ENCODE measurements at regions not wholly inside any gene's neighbourhood (a gene's known extent, or its start where the extent isn't known, plus 50 kb on each side); places are given as distances from the start of the nearest gene placed in this dataset.

GRCh38 chr2:239905884-239906654 is 119.1 kb downstream of the NDUFA10 start:
- H3K4me1 ChIP-seq (ENCODE audit: control insufficient read depth, insufficient read depth, low read length) = no peaks in the 10 kb centered on the region
- no peak for TF ChIP-seq ZNF121 (tag by site-specific recombination; IDR thresholded peaks at IDR 0.05)
- no peak for TF ChIP-seq ZFP37 (tag by site-specific recombination; IDR thresholded peaks at IDR 0.05)
- no peak for TF ChIP-seq ZNF354C (tag by site-specific recombination; IDR thresholded peaks at IDR 0.05; ENCODE audit: borderline replicate concordance, low read depth)
- no peak for TF ChIP-seq ZNF704 (tag by site-specific recombination; IDR thresholded peaks at IDR 0.05)
- no peak for TF ChIP-seq ZNF404 (tag by site-specific recombination; IDR thresholded peaks at IDR 0.05)
- no peak for TF ChIP-seq ZNF449 (tag by site-specific recombination; IDR thresholded peaks at IDR 0.05)
- no peak for TF ChIP-seq ZNF664 (tag by site-specific recombination; IDR thresholded peaks at IDR 0.05)
- TF ChIP-seq ZNF24 (tag by site-specific recombination; IDR thresholded peaks at IDR 0.05) = no peak
- no peak for TF ChIP-seq ZNF416 (tag by site-specific recombination; IDR thresholded peaks at IDR 0.05)
- TF ChIP-seq ZNF514 (tag by site-specific recombination; IDR thresholded peaks at IDR 0.05) = no peak
- no peak for TF ChIP-seq ZNF148 (tag by site-specific recombination; IDR thresholded peaks at IDR 0.05; ENCODE audit: borderline replicate concordance)
- TF ChIP-seq ZNF362 (tag by site-specific recombination; IDR thresholded peaks at IDR 0.05) = no peak
- no peak for TF ChIP-seq ZNF776 (tag by site-specific recombination; IDR thresholded peaks at IDR 0.05; ENCODE audit: borderline replicate concordance)
- no peak for TF ChIP-seq ZNF433 (tag by site-specific recombination; IDR thresholded peaks at IDR 0.05; ENCODE audit: low read depth)
- no peak for TF ChIP-seq ZNF585B (tag by site-specific recombination; IDR thresholded peaks at IDR 0.05)
- no peak for TF ChIP-seq ZNF366 (tag by site-specific recombination; conservative IDR thresholded peaks at IDR 0.05)
- H3K36me3 ChIP-seq (ENCODE audit: control insufficient read depth in 2 of 2, insufficient read depth in 1 of 2, low read length in 2 of 2) = no peaks in the 10 kb centered on the region
- H3K4me3 ChIP-seq (ENCODE audit: low read depth, low read length) = no peak overlapping the region
- ChIA-PET POLR2A (no interaction called here), CTCF (no interaction called here)
- no peaks in the 10 kb centered on the region for H3K9me3 ChIP-seq (ENCODE audit: control insufficient read depth, insufficient read depth, low read depth, low read length)
- H3K27ac ChIP-seq (ENCODE audit: extremely low read depth, low read depth, low read length) = no peak overlapping the region

GRCh38 chr2:239905306-239905705 is 119.8 kb downstream of the NDUFA10 start:
- CTCF ChIA-PET = no interaction called here
- no peaks in the 10 kb centered on the region for H3K4me1 ChIP-seq (ENCODE audit: control insufficient read depth, insufficient read depth, low read length)
- POLR2A ChIA-PET = no interaction called here
- no peaks in the 10 kb centered on the region for H3K36me3 ChIP-seq (ENCODE audit: control insufficient read depth in 2 of 2, insufficient read depth in 1 of 2, low read length in 2 of 2)
- no peaks in the 10 kb centered on the region for H3K9me3 ChIP-seq (ENCODE audit: control insufficient read depth, insufficient read depth, low read depth, low read length)
- no peak overlapping the region for H3K27ac ChIP-seq (ENCODE audit: extremely low read depth, low read depth, low read length)
- H3K4me3 ChIP-seq (ENCODE audit: low read depth, low read length) = no peak overlapping the region
- no peak for TF ChIP-seq ZNF560 (tag by site-specific recombination; IDR thresholded peaks at IDR 0.05; ENCODE audit: borderline replicate concordance)

Data from HEK293 (cell line).